SIG-M5 (cell line): ENCODE measurements at regions not wholly inside any gene's neighbourhood (a gene's known extent, or its start where the extent isn't known, plus 50 kb on each side); places are given as distances from the start of the nearest gene placed in this dataset.

Source experiments
- DNase-seq: peaks from one replicate; lab custom pipeline; 2025; lab: John Stamatoyannopoulos, UW

GRCh38 chr13:59119475-59119874, 1044.3 kb downstream of the DIAPH3 start:
- no peak for DNase-seq

GRCh38 chr13:59120297-59120843, 1043.4 kb downstream of the DIAPH3 start:
- no peak for DNase-seq

GRCh38 chr13:59121507-59121906, 1042.2 kb downstream of the DIAPH3 start:
- no peak for DNase-seq

- DNase-seq, result no peak
Observed at GRCh38 chr13:59126474-59126873, 1037.3 kb downstream of the DIAPH3 start.

- no peak for DNase-seq
Observed at GRCh38 chr13:59133903-59134302, 1029.8 kb downstream of the DIAPH3 start.

GRCh38 chr13:59144700-59145099, 1019.0 kb downstream of the DIAPH3 start:
- no peak for DNase-seq

GRCh38 chr13:59145381-59145780, 1018.3 kb downstream of the DIAPH3 start:
- no peak for DNase-seq

GRCh38 chr13:59157181-59157580, 1006.5 kb downstream of the DIAPH3 start:
- DNase-seq, result no peak

GRCh38 chr13:59166174-59166573, 997.6 kb downstream of the DIAPH3 start:
- DNase-seq, result no peak

- no peak for DNase-seq
Observed at GRCh38 chr13:59172076-59172475, 991.7 kb downstream of the DIAPH3 start.

- DNase-seq, result no peak
Observed at GRCh38 chr13:59176775-59177174, 987.0 kb downstream of the DIAPH3 start.

GRCh38 chr13:59178344-59178743, 985.4 kb downstream of the DIAPH3 start:
- DNase-seq, result no peak

GRCh38 chr13:59182241-59182640, 981.5 kb downstream of the DIAPH3 start:
- DNase-seq, result no peak

GRCh38 chr13:59197397-59197796, 966.3 kb downstream of the DIAPH3 start:
- DNase-seq, result no peak

- DNase-seq, result no peak
Observed at GRCh38 chr13:59201841-59202240, 961.9 kb downstream of the DIAPH3 start.

GRCh38 chr13:59203855-59204254, 959.9 kb downstream of the DIAPH3 start:
- no peak for DNase-seq

- DNase-seq, result no peak
Observed at GRCh38 chr13:59205501-59205900, 958.2 kb downstream of the DIAPH3 start.

- no peak for DNase-seq
Observed at GRCh38 chr13:59208405-59209195, 955.1 kb downstream of the DIAPH3 start.

- DNase-seq, result no peak
Observed at GRCh38 chr13:59210543-59210942, 953.2 kb downstream of the DIAPH3 start.

- DNase-seq, result no peak
Observed at GRCh38 chr13:59211606-59212005, 952.1 kb downstream of the DIAPH3 start.

GRCh38 chr13:59229401-59229800, 934.3 kb downstream of the DIAPH3 start:
- no peak for DNase-seq

GRCh38 chr13:59229861-59230260, 933.9 kb downstream of the DIAPH3 start:
- DNase-seq, result no peak

- DNase-seq, result no peak
Observed at GRCh38 chr13:59230484-59231264, 933.1 kb downstream of the DIAPH3 start.
